Activated CD4-positive, alpha-beta T cell treated with anti-CD3 and anti-CD28 coated beads for 36 hours (primary cell): ENCODE measurements at regions not wholly inside any gene's neighbourhood (a gene's known extent, or its start where the extent isn't known, plus 50 kb on each side); places are given as distances from the start of the nearest gene placed in this dataset.

ENCODE experiments used
- ATAC-seq: fragments of 200-7000 bp; cut with Tn5 transposase; one replicate; pipeline ENCODE4 v1.10.0; 2021; ENCODE audit warnings: mild to moderate bottlenecking, moderate library complexity
- CTCF ChIA-PET: fragments of 350-600 bp; sonication (Branson Sonifier 250); formaldehyde crosslinking; loops from one replicate; lab custom pipeline; 2021; ENCODE audit warnings: antibody characterized with exemption; lab: Charles Lee
- POLR2A ChIA-PET: fragments of 350-600 bp; sonication (Branson Sonifier 250); formaldehyde crosslinking; loops from one replicate; lab custom pipeline; 2021; ENCODE audit warnings: antibody characterized with exemption, inconsistent platforms; lab: Charles Lee
- DNase-seq: peaks from one replicate; pipeline ENCODE4 v3.0.0-alpha.2; 2020
- H3K27ac Mint-ChIP-seq: one replicate; pipeline ENCODE4 v1.8.0; 2021; ENCODE audit warnings: mixed read lengths
- H3K27me3 Mint-ChIP-seq: one replicate; pipeline ENCODE4 v1.8.0; 2021; ENCODE audit warnings: mixed read lengths
- H3K36me3 Mint-ChIP-seq: one replicate; pipeline ENCODE4 v1.8.0; 2021; ENCODE audit warnings: low read depth, mixed read lengths
- H3K4me1 Mint-ChIP-seq: one replicate; pipeline ENCODE4 v1.8.0; 2021; ENCODE audit warnings: mixed read lengths
- H3K4me3 Mint-ChIP-seq: one replicate; pipeline ENCODE4 v1.8.0; 2021; ENCODE audit warnings: mild to moderate bottlenecking, moderate library complexity, mixed read lengths
- H3K9me3 Mint-ChIP-seq: one replicate; pipeline ENCODE4 v1.8.0; 2021; ENCODE audit warnings: low read depth, mixed read lengths
- intact Hi-C, 2 experiments: fragments of 100-400 bp; cut with DNase I in 1 of 2; cut with micrococcal nuclease in 1 of 2; formaldehyde crosslinking; loops; one replicate each; pipeline versions ENCODE4 v1.14.2 to v1.15.1; 2022 to 2024; cut with DNase I, micrococcal nuclease

DNA sequence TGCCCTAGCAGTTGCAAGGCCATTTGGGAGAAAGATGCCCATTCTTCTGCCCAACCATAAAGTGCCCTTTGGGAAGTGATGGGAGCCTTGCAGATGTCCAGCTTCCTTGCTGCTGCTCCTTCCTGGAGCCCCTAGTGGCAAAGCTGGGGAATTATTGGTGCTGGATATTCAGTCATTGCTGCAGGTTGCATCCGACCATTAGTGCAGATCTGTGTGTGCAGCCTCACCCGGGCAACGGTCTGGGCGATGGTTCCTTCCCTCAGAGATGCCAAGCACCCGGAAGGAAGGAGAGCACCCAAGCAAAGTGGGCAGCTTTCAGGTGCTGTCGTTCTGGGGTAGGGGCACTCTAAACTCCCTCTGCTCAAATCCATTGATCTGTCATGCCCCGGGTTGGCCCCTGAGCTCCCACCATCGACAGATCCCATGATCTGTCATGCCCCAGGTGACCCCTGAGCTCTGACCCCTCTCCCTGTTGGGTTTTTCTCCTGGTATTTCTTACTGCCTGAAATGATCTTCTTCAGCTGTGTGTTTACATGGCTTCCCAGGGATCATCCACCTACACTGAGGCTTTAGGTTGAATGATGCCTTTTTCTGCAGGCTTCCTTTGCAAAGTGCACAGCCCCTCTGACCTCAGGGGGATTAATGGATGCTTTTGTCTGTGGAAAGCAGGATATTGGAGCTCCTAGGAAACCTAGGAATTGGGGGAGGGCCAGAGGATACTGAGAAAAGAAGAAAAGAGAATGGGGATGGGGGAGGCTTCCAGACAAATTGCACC is 467.5 kb downstream of the PTPRU start:
- CTCF ChIA-PET, result interaction anchor here (0.7 to 2.3 kb wide), 6 partner anchors 9 to 1068 kb away, joined by 3 to 8 read pairs (median 4); no protein-coding TSS in a partner anchor

DNA sequence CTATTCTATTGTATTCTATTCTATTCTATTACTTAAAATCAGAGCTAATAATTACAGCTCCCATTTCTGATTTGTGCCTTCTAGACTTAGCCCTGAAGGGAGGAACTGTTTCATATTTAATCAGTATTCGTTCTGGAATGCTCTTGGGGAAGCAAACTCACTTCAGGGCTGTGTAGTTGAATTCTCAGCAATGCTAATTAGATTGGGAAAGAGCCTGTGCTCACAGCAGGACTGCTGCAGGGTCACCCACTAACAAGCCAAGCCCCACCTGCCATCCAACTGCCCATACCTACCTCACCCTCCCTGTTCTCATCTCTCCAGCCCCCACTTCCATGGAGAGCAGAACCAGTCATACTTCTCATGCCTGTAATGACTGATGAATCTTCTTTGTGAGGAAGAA is 464.2 kb downstream of the PTPRU start:
- no peak for DNase-seq
- CTCF ChIA-PET, result interaction anchor here (1.2 kb wide), 1 partner anchor 12 kb away, joined by 7 read pairs; no protein-coding TSS in a partner anchor
- Mint-ChIP-seq H3K4me1 (no peaks in the 10 kb centered on the region), H3K27ac (no peak overlapping the region), H3K9me3 (no peaks in the 10 kb centered on the region), H3K27me3 (peaks cover 33% of the 10 kb centered on the region), H3K4me3 (no peak overlapping the region), H3K36me3 (no peaks in the 10 kb centered on the region)
- intact Hi-C loops, result loop anchor here in 1 of 2 experiments (10.0 kb wide), 1 partner anchor 384 kb away; no protein-coding TSS in a partner anchor
- POLR2A ChIA-PET, result no interaction called here
- no peak for ATAC-seq

More for the DNA sequence above, 467.5 kb downstream of the PTPRU start:
- Mint-ChIP-seq H3K4me1 (peaks cover 4% of the 10 kb centered on the region), H3K9me3 (no peaks in the 10 kb centered on the region), H3K27me3 (peaks cover 40% of the 10 kb centered on the region), H3K27ac (no peak overlapping the region), H3K36me3 (no peaks in the 10 kb centered on the region), H3K4me3 (no peak overlapping the region)
- no peak for ATAC-seq
- POLR2A ChIA-PET, result no interaction called here
- DNase-seq, result no peak
- intact Hi-C loops, result loop anchor here in 1 of 2 experiments (10.0 kb wide), 1 partner anchor 381 kb away; no protein-coding TSS in a partner anchor

DNA sequence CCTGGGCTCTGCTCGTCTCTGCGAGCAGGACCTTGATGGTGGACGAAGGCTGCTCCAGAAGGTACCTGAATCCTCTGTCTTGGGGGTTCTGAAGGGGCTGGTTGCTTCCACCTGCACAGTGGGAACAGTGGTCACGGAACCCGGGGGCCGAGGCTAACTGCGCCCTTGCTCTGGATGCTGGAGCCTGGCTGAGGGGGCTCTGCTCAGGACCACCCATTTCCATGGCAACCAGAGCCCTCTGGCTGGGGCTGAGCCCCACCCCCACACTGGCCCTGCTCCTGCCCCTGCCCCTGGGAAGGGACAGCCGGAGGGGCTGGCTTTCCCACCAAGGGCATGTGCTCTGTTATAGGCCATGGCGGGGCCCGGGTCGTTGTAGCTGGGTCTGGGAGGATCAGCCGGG is 462.3 kb downstream of the PTPRU start:
- Mint-ChIP-seq H3K27ac (no peak overlapping the region), H3K36me3 (no peaks in the 10 kb centered on the region), H3K27me3 (peaks cover 21% of the 10 kb centered on the region), H3K9me3 (peaks cover under 1% of the 10 kb centered on the region), H3K4me1 (no peaks in the 10 kb centered on the region), H3K4me3 (no peak overlapping the region)
- no peak for ATAC-seq
- no peak for DNase-seq
- ChIA-PET POLR2A (no interaction called here), CTCF (no interaction called here)
- intact Hi-C loops, result no loop called here

DNA sequence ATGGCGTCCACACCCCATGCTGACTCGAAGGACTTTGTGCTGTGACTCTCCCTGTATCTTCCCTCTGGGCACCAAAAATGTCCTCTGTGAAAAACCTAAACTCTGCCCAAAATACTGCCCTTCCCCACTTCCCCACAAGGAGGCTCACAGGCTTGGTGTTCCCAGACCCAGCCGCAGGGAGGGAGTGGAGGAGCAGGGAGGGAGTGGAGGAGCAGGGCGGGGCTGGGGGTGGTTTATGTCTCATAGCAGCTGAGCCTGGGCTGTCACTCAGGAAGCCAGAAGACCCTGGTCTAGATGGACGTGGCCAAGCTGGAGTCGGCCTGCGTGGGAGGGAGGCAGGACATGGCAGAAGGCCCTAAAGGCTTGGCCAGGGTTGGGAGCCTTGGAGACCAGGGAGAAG is 461.7 kb downstream of the PTPRU start:
- Mint-ChIP-seq H3K9me3 (peaks cover 2% of the 10 kb centered on the region), H3K36me3 (no peaks in the 10 kb centered on the region), H3K4me3 (no peak overlapping the region), H3K27me3 (peaks cover 21% of the 10 kb centered on the region), H3K27ac (no peak overlapping the region), H3K4me1 (no peaks in the 10 kb centered on the region)
- intact Hi-C loops, result no loop called here
- DNase-seq (no peak), ATAC-seq (no peak)
- ChIA-PET CTCF (no interaction called here), POLR2A (no interaction called here)

DNA sequence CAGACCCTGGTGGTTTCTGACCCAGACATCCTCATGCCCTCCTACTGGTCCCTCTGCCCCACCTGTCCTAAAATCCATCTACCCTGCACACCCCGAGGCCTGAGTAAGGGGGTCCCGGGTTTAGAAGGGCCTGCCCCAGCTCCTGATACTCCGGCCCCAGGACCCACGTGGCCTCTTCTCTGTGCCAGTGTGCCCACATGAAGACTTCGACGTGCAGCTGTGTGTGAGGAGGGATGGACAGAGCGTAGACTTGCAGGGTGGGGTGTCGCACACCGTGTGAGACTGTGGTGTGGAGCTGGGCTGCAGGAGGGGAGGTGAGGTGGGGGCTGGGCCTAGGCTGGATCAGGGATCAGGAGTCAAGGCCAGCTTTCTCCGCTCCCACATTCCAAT is 461.1 kb downstream of the PTPRU start:
- DNase-seq (no peak), ATAC-seq (no peak)
- Mint-ChIP-seq H3K4me1 (no peaks in the 10 kb centered on the region), H3K4me3 (no peak overlapping the region), H3K36me3 (no peaks in the 10 kb centered on the region), H3K27ac (no peak overlapping the region), H3K27me3 (peaks cover 16% of the 10 kb centered on the region), H3K9me3 (peaks cover 2% of the 10 kb centered on the region)
- CTCF ChIA-PET, result no interaction called here
- intact Hi-C loops, result no loop called here
- POLR2A ChIA-PET, result no interaction called here

DNA sequence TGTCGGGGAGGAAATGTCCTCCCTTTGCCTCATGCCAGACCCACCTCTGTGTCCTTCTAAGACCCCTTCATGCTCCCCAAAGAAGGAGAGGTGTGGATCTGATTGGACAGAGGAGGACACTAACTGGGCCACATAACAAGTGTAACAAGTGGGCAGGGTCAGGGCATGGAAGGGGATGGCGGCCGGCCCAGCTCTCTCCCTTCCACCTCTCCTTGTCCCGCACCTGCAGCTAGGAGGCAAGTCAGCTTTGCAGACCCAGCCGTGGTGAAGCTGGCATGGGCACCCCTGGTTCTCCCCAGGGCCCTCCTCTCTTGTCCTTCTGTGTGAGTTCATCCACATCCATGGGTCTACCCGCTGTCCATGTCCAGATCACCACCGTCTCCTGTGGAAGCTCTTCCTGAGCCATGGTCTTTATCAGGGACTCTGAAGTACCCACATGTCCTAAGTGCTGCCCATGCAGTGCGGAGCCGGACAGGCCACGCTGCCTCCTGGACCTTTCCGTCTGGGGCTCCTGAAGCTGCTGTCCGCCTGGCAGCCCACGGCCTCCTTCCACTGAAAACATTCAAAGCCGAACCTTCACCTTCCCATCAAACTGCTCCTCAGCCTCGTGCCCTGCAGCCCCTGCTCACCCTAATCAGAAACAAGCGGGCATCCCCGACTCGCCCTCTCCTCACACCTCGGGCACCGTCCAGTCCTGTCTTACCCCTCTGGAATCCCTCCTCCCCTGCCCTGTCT is 460.5 kb downstream of the PTPRU start:
- CTCF ChIA-PET, result no interaction called here

DNA sequence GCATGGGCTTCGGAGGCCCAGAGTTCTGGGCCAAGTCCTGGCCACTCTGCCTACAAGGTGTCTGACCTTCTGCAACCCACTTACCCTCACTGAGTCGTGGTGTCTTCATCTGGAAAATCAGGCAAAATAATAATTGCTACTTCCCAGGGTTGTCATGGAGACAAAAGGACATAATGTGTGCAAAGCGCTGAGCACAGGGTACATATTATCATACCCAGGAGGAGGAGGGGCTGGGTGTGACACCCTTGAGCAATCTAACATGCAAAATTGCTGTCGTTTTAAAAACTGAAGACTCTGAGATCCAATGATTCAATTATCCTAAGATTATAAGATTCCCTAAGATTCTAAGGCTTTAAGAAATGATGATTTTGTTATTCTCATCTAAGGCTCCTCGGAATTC is 459.5 kb downstream of the PTPRU start:
- Mint-ChIP-seq H3K27me3 (peaks cover 18% of the 10 kb centered on the region), H3K27ac (no peak overlapping the region), H3K9me3 (peaks cover 2% of the 10 kb centered on the region), H3K4me1 (no peaks in the 10 kb centered on the region), H3K36me3 (no peaks in the 10 kb centered on the region), H3K4me3 (no peak overlapping the region)
- DNase-seq (no peak), ATAC-seq (no peak)
- ChIA-PET CTCF (no interaction called here), POLR2A (no interaction called here)
- intact Hi-C loops, result no loop called here

More for the DNA sequence above, 460.5 kb downstream of the PTPRU start:
- intact Hi-C loops, result no loop called here
- Mint-ChIP-seq H3K36me3 (no peaks in the 10 kb centered on the region), H3K27me3 (peaks cover 16% of the 10 kb centered on the region), H3K4me3 (no peak overlapping the region), H3K9me3 (peaks cover 2% of the 10 kb centered on the region), H3K27ac (no peak overlapping the region), H3K4me1 (no peaks in the 10 kb centered on the region)
- POLR2A ChIA-PET, result no interaction called here
- ATAC-seq (no peak), DNase-seq (no peak)

DNA sequence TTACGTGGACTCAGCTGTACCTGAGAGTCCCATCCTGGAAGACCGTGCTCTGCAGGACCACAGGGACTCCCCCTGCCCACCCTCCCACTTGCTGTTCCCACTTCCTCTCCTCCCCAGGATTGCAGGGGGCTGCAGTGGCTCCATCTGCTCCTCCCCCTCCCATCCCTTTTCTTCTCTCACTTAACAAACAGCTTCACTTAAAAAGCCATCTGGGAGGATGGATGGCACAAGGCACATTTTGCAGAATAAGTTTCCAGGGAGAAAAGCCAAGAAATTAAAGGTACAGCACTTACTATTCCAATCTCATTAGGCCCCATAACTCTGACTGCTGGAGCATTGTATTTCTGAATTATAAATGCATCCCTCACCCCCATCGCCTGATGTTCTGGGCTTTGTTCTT is 458.7 kb downstream of the PTPRU start:
- Mint-ChIP-seq H3K27ac (no peak overlapping the region), H3K9me3 (peaks cover 2% of the 10 kb centered on the region), H3K36me3 (no peaks in the 10 kb centered on the region), H3K4me3 (no peak overlapping the region), H3K27me3 (peaks cover 25% of the 10 kb centered on the region), H3K4me1 (no peaks in the 10 kb centered on the region)
- ChIA-PET CTCF (interaction anchor here (0.7 to 1.4 kb wide), 2 partner anchors 9 to 372 kb away, joined by 3 to 4 read pairs; no protein-coding TSS in a partner anchor), POLR2A (no interaction called here)
- ATAC-seq (no peak), DNase-seq (no peak)
- intact Hi-C loops, result no loop called here

DNA sequence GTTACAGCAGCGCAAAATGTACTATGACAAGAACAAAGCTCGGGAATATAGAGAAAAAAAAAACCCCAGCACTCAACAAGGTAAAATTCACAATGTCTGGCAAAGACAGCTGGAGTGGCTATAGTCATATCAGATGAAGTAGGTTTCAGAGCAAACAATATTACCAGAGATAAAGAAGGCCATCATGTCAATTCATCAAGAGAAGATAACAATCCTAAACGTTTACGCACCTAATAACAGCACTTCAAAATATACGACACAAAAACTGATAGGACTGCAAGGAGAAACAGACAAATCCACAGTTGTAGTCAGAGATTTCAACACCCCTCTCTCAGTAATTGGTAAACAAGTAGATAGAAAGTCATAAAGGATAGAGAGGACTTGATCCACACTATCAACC is 455.2 kb downstream of the PTPRU start:
- no peak overlapping the region for H3K4me3 Mint-ChIP-seq
- no peak overlapping the region for H3K27ac Mint-ChIP-seq
- H3K36me3 Mint-ChIP-seq, result no peaks in the 10 kb centered on the region
- ChIA-PET POLR2A (no interaction called here), CTCF (no interaction called here)
- ATAC-seq (no peak), DNase-seq (no peak)
- H3K9me3 Mint-ChIP-seq, result peaks cover 2% of the 10 kb centered on the region
- peaks cover 14% of the 10 kb centered on the region for H3K4me1 Mint-ChIP-seq
- peaks cover 18% of the 10 kb centered on the region for H3K27me3 Mint-ChIP-seq
- intact Hi-C loops, result no loop called here

DNA sequence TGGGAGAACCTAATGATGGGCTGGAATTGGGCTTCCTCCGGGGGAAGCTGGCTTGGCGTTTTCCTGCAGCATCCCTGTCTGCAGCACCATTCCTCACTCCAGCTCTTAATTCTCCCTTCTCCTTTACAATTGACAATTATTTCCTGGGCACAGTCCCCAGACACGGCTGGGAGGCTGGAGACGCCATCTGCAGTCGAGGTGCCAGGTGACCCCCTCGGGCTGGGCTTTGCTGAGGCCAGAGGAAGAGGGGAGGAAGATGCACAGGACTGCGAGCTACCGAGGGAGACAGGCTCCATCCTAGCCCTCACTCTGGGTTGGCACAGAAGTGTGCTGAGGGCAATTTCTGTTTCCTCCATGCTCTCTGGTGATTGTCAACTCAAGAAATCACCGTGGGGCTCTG is 453.8 kb downstream of the PTPRU start:
- POLR2A ChIA-PET, result no interaction called here
- Mint-ChIP-seq H3K36me3 (no peaks in the 10 kb centered on the region), H3K4me1 (peaks cover 14% of the 10 kb centered on the region), H3K9me3 (peaks cover 2% of the 10 kb centered on the region), H3K27me3 (peaks cover 26% of the 10 kb centered on the region), H3K27ac (no peak overlapping the region), H3K4me3 (no peak overlapping the region)
- ATAC-seq, result no peak
- no peak for DNase-seq
- CTCF ChIA-PET, result interaction anchor here (2.1 kb wide), 1 partner anchor 14 kb away, joined by 8 read pairs; no protein-coding TSS in a partner anchor
- intact Hi-C loops, result no loop called here

DNA sequence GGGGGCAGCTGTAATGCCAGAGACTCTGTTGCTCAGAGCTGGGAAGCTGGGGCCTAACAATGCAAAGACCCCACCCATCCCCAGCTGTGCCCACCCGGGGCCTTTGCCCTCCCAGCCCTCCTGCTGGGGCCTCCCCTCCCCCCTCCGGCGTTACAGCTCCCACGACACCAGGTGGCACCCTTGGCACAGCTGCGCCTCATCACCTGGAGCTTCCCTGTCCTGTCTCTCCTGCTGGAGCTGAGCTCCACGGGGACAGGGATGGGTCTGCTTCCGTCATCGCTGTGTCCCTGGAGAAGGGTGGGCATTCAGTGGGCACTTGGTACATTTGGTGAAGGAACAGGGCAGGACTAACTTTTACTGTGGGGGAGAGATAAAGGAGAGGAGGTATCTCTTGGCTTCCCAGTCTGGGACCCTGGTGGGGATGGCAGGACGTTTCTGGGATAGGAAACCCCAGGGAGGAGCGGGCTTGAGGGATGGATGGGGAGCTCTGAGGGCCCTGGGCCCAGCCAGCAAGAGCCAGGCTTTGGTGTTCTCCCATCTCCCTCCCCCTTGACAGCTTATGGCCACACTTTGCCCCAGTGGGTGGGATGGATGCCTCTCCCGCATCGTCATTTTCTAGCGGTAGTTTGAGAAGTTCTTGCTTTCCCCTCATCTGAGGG is 453.2 kb downstream of the PTPRU start:
- ATAC-seq (no peak), DNase-seq (peak; percentile 40)
- Mint-ChIP-seq H3K4me3 (no peak overlapping the region), H3K27me3 (peaks cover 26% of the 10 kb centered on the region), H3K36me3 (no peaks in the 10 kb centered on the region), H3K4me1 (peaks cover 14% of the 10 kb centered on the region), H3K27ac (no peak overlapping the region), H3K9me3 (peaks cover 2% of the 10 kb centered on the region)
- POLR2A ChIA-PET, result no interaction called here
- intact Hi-C loops, result no loop called here
- CTCF ChIA-PET, result interaction anchor here (1.9 to 2.1 kb wide), 2 partner anchors 11 to 14 kb away, joined by 7 to 8 read pairs; no protein-coding TSS in a partner anchor
